Keratinocyte (primary cell): ENCODE measurements at regions not wholly inside any gene's neighbourhood (a gene's known extent, or its start where the extent isn't known, plus 50 kb on each side); places are given as distances from the start of the nearest gene placed in this dataset.
"Not testable (repeated sequence)": the region's sequence is repeated elsewhere in the genome, so short reads cannot be mapped to it uniquely, and the experiment has no call there.

Experiments used
- DNase-seq: peaks from one replicate; pipeline ENCODE4 v3.0.0-alpha.2; 2011; ENCODE audit warnings: low read depth, missing footprints, low spot score
- FAIRE-seq: peaks from 2 replicates; lab custom pipeline; 2011; peaks lifted over from hg19 to GRCh38; lab: Jason Lieb, UNC
- H2AFZ ChIP-seq: 2 replicates; pipeline ENCODE4 v1.6.0; 2012; ENCODE audit warnings: low read length, control low read depth, inconsistent platforms; ENCODE audit not compliant: control insufficient read depth
- H3K27ac ChIP-seq: 2 replicates; pipeline ENCODE4 v1.5.1; 2011; ENCODE audit warnings: low read length; ENCODE audit not compliant: control insufficient read depth, insufficient read depth
- H3K27me3 ChIP-seq: 3 replicates; pipeline ENCODE4 v1.6.0; 2011; ENCODE audit warnings: low read length; ENCODE audit not compliant: control insufficient read depth, insufficient read depth; ENCODE audit errors: extremely low read depth
- H3K36me3 ChIP-seq, 2 experiments: 2 replicates in 1 of 2; 3 replicates in 1 of 2; pipeline ENCODE4 v1.5.1; 2011; ENCODE audit warnings: low read length in 2 of 2, mild to moderate bottlenecking in 1 of 2; ENCODE audit not compliant: control insufficient read depth in 2 of 2, insufficient read depth in 2 of 2; ENCODE audit errors: extremely low read depth in 1 of 2
- H3K4me1 ChIP-seq: 3 replicates; pipeline ENCODE4 v1.5.1; 2011; ENCODE audit warnings: low read length; ENCODE audit not compliant: control insufficient read depth, insufficient read depth; ENCODE audit errors: extremely low read depth
- H3K4me2 ChIP-seq: 3 replicates; pipeline ENCODE4 v1.6.0; 2011; ENCODE audit warnings: low read depth, low read length; ENCODE audit not compliant: control insufficient read depth, insufficient read depth; ENCODE audit errors: extremely low read depth
- H3K4me3 ChIP-seq, 3 experiments: fragments of 200-600 bp in 1 of 3; sonication (generic) in 1 of 3; 2 replicates in 2 of 3; 3 replicates in 1 of 3; pipeline ENCODE4 v1.5.1; 2011 to 2016; ENCODE audit warnings: low read length in 3 of 3, mild to moderate bottlenecking in 3 of 3, control low read depth in 2 of 3, inconsistent platforms in 1 of 3, low read depth in 1 of 3, mixed read lengths in 1 of 3, mixed run types in 1 of 3, moderate library complexity in 1 of 3; ENCODE audit not compliant: control insufficient read depth in 2 of 3, insufficient read depth in 2 of 3; ENCODE audit errors: extremely low read depth in 1 of 3
- H3K79me2 ChIP-seq: 2 replicates; pipeline ENCODE4 v1.6.0; 2012; ENCODE audit warnings: low read length; ENCODE audit not compliant: control insufficient read depth, insufficient read depth
- H3K9ac ChIP-seq: 3 replicates; pipeline ENCODE4 v1.6.0; 2011; ENCODE audit warnings: low read length; ENCODE audit not compliant: control insufficient read depth, insufficient read depth; ENCODE audit errors: extremely low read depth
- H3K9me1 ChIP-seq: 3 replicates; pipeline ENCODE4 v1.6.0; 2011; ENCODE audit warnings: low read length; ENCODE audit not compliant: control insufficient read depth, insufficient read depth; ENCODE audit errors: extremely low read depth
- H3K9me3 ChIP-seq: 2 replicates; pipeline ENCODE4 v1.5.1; 2012; ENCODE audit warnings: low read depth, low read length; ENCODE audit not compliant: control insufficient read depth
- H4K20me1 ChIP-seq: 3 replicates; pipeline ENCODE4 v1.6.0; 2011; ENCODE audit warnings: low read length; ENCODE audit not compliant: control insufficient read depth, insufficient read depth; ENCODE audit errors: extremely low read depth
- dilution Hi-C: fragments of 300-500 bp; cut with MboI; formaldehyde crosslinking; loops from one replicate; pipeline ENCODE4 v1.7.0; 2020; ENCODE audit warnings: low sequenced_read_pairs; ENCODE audit not compliant: extremely low pct_ligation_motif_present

DNA sequence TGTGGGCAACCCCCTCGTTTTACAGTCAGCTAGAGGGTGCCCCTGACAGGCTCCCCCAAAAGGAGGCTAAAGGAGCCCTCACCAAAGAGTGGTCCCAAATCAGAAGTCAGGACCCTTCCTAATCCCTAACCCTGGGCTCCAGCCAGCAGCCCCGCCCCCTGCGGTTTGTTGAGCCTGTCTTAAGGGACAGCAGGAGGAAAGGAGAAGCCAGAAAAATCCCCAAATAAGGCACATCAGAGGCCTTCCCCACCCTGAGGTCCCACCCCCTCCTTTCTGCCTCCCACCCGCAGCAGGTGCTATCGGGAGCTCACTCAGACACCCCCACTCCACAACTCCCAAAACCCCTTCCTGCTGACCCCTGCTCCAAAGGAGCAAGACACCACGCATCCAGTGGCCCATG is 127.2 kb downstream of the TNFRSF13B start:
- H3K27me3 ChIP-seq, H3K4me2 ChIP-seq, H3K4me1 ChIP-seq, H3K27ac ChIP-seq, H3K36me3 ChIP-seq, H3K9me3 ChIP-seq, H4K20me1 ChIP-seq, H3K9me1 ChIP-seq, FAIRE-seq, H3K79me2 ChIP-seq, dilution Hi-C loops, H3K4me3 ChIP-seq, DNase-seq, H2AFZ ChIP-seq, H3K9ac ChIP-seq: not testable (repeated sequence)

GRCh38 chr17:16843511-16843910 is 128.4 kb downstream of the TNFRSF13B start:
- H4K20me1 ChIP-seq, H2AFZ ChIP-seq, H3K4me2 ChIP-seq, H3K36me3 ChIP-seq, H3K4me3 ChIP-seq, H3K79me2 ChIP-seq, H3K27ac ChIP-seq, H3K27me3 ChIP-seq, H3K9me3 ChIP-seq, FAIRE-seq, H3K4me1 ChIP-seq, dilution Hi-C loops, H3K9me1 ChIP-seq, DNase-seq, H3K9ac ChIP-seq: not testable (repeated sequence)

DNA sequence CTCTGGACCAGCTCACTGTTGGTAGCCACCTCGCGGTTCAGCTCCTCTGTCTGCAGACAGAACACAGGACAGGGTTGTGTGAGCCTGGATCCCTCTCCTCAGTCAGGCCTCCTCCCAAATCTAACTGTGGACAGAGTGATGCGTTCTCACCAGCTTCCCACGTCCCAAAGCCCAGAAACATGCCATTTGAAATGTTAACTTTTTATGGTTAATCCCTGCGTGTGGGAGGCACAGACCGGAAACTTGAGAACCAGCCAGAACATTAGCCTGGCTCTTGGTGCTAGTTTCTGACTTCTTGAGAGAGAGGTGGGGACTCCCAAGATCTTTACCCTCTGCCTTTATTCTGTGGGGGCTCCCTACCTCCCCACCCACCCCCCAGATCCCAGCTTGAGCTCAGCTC is 129.6 kb downstream of the TNFRSF13B start:
- FAIRE-seq, H3K4me1 ChIP-seq, H3K27me3 ChIP-seq, H4K20me1 ChIP-seq, dilution Hi-C loops, DNase-seq, H3K4me2 ChIP-seq, H3K4me3 ChIP-seq, H3K9me1 ChIP-seq, H3K9ac ChIP-seq, H2AFZ ChIP-seq, H3K79me2 ChIP-seq, H3K36me3 ChIP-seq, H3K9me3 ChIP-seq, H3K27ac ChIP-seq: not testable (repeated sequence)

DNA sequence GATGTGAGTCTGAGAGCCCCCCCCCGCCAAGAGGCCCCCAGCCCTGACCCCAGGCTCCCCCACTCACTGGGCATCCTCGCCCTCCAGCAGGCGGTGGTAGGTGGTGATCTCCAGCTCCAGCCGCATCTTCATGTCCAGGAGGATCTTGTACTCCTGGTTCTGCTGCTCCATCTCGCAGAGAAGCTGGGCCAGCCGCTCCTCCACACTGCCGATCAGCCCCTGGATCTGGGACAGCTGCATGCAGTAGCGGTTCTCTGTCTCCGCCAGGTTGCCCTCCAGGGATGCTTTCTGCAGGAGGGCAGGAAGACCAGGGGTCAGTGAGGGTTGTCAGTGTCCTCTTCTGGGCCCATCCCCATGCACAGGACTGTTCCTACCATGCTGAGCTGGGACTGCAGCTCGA is 130.0 kb downstream of the TNFRSF13B start:
- H3K9me3 ChIP-seq, H3K27ac ChIP-seq, H3K4me3 ChIP-seq, H3K4me2 ChIP-seq, H3K9me1 ChIP-seq, H4K20me1 ChIP-seq, H3K27me3 ChIP-seq, H3K79me2 ChIP-seq, H2AFZ ChIP-seq, FAIRE-seq, H3K4me1 ChIP-seq, dilution Hi-C loops, DNase-seq, H3K36me3 ChIP-seq, H3K9ac ChIP-seq: not testable (repeated sequence)

GRCh38 chr17:16840219-16840618 is 131.7 kb downstream of the TNFRSF13B start:
- not testable (repeated sequence) for H3K9ac ChIP-seq, H3K4me1 ChIP-seq, FAIRE-seq

More at GRCh38 chr17:16840219-16840618, 131.7 kb downstream of the TNFRSF13B start:
- H3K27me3 ChIP-seq, H3K9me1 ChIP-seq, H3K4me3 ChIP-seq, DNase-seq, H3K4me2 ChIP-seq, H3K79me2 ChIP-seq, H3K36me3 ChIP-seq, dilution Hi-C loops, H4K20me1 ChIP-seq, H2AFZ ChIP-seq, H3K9me3 ChIP-seq, H3K27ac ChIP-seq: not testable (repeated sequence)
